ENCODE measurements at regions not wholly inside any gene's neighbourhood (a gene's known extent, or its start where the extent isn't known, plus 50 kb on each side); places are given as distances from the start of the nearest gene placed in this dataset.

DNA sequence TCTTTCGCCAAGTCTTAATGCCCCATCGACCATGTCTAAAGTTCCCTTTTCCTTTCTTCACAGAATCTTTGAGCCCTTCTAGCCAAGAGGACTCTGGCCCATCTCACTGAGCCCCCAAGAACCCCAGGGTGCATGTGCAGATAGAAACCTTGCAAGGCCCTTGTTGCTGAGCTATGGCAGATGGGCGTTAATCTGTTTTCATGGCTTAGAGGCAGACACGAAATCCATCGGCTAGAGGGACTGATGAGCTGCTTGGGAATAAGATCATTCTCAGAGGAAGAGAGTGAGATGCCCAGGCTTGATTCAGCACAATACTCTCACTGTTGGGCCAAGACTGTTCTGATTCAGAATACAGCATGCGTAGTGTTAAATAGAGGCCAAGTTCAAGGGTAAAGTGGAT lies 262.5 kb upstream of the C9orf72 start:
- no peak overlapping the region for H3K14ac ChIP-seq (replicated peaks; ENCODE audit: low read depth, low read length)
- no peaks in the 10 kb centered on the region for H3K9me1 ChIP-seq (ENCODE audit: insufficient read depth, low read length)
- H3K9ac ChIP-seq (ENCODE audit: low read depth, low read length): no peak overlapping the region
- ATAC-seq (ENCODE audit: low read depth) (no peak), DNase-seq (no peak)
- no peaks in the 10 kb centered on the region for H3K36me3 ChIP-seq (ENCODE audit: control insufficient read depth, insufficient read depth, low read length)
- no peaks in the 10 kb centered on the region for H3K79me1 ChIP-seq (ENCODE audit: low read depth in 1 of 2, low read length in 2 of 2)
- H2AFZ ChIP-seq (replicated peaks; ENCODE audit: low read length, poor library complexity): no peak overlapping the region
- 37% methylated on average over 3 of the region's 6 CpGs; no CpG with 5 or more reads in 1 of the 2 experiments for WGBS, 2 experiments (ENCODE audit: extremely low coverage in 2 of 2, insufficient read length in 1 of 2)
- no peak overlapping the region for H3K18ac ChIP-seq (ENCODE audit: low read depth, low read length)
- no peak overlapping the region for H3K4ac ChIP-seq (ENCODE audit: low read depth, low read length)
- no peak overlapping the region for H3K4me2 ChIP-seq (ENCODE audit: low read depth, low read length)
- no peak overlapping the region for H2AK9ac ChIP-seq (replicated peaks; ENCODE audit: low read depth, low read length, poor library complexity)
- dilution Hi-C loops (cut with HindIII; ENCODE audit: low sequenced_read_pairs, unreplicated experiment) (no loop called here), intact Hi-C loops (cut with micrococcal nuclease) (no loop called here), in situ Hi-C loops (cut with MboI; ENCODE audit: low sequenced_read_pairs) (no loop called here)
- BruUV-seq (replicated peaks): no TSS peak
- H4K8ac ChIP-seq (ENCODE audit: low read depth in 2 of 2, low read length in 2 of 2): no peak overlapping the region
- no peak overlapping the region for H2BK20ac ChIP-seq (ENCODE audit: low read depth, low read length)
- no peaks in the 10 kb centered on the region for H3K4me1 ChIP-seq (ENCODE audit: control insufficient read depth, insufficient read depth, low read length)
- no peak overlapping the region for H3K27ac ChIP-seq (ENCODE audit: insufficient read depth, low read length)
- no peak overlapping the region for H4K5ac ChIP-seq (ENCODE audit: low read depth, low read length)
- no peak overlapping the region for H2BK120ac ChIP-seq (ENCODE audit: low read depth, low read length)
- no peaks in the 10 kb centered on the region for H3K27me3 ChIP-seq (ENCODE audit: control insufficient read depth, insufficient read depth, low read length)
- TF ChIP-seq FOS (IDR thresholded peaks at IDR 0.05; ENCODE audit: low read depth, low read length) (no peak), SMC3 (IDR thresholded peaks at IDR 0.05; ENCODE audit: low read depth, low read length) (no peak), MAFK (IDR thresholded peaks at IDR 0.05; ENCODE audit: low read depth, low read length) (no peak), CEBPB (IDR thresholded peaks at IDR 0.05; ENCODE audit: low read depth, low read length) (no peak), NFE2L2 (IDR thresholded peaks at IDR 0.05; ENCODE audit: low read depth, low read length) (no peak), RCOR1 (IDR thresholded peaks at IDR 0.05; ENCODE audit: insufficient replicate concordance, low read length) (no peak), CHD1 (IDR thresholded peaks at IDR 0.05; ENCODE audit: low read depth, low read length) (no peak), MAZ (IDR thresholded peaks at IDR 0.05; ENCODE audit: borderline replicate concordance, low read depth, low read length) (no peak), RFX5 (IDR thresholded peaks at IDR 0.05; ENCODE audit: low read depth, low read length) (no peak), MXI1 (IDR thresholded peaks at IDR 0.05; ENCODE audit: borderline replicate concordance, low read depth, low read length) (no peak), POLR2A (IDR thresholded peaks at IDR 0.05; ENCODE audit: low read depth, low read length) (no peak), BHLHE40 (IDR thresholded peaks at IDR 0.05; ENCODE audit: low read depth, low read length) (no peak), RAD21 (IDR thresholded peaks at IDR 0.05; ENCODE audit: low read length) (no peak)
- TF ChIP-seq, protein P1, sequence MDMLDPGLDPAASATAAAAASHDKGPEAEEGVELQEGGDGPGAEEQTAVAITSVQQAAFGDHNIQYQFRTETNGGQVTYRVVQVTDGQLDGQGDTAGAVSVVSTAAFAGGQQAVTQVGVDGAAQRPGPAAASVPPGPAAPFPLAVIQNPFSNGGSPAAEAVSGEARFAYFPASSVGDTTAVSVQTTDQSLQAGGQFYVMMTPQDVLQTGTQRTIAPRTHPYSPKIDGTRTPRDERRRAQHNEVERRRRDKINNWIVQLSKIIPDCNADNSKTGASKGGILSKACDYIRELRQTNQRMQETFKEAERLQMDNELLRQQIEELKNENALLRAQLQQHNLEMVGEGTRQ (IDR thresholded peaks at IDR 0.05; ENCODE audit: low read depth, low read length): no peak
- TF ChIP-seq, protein P2, sequence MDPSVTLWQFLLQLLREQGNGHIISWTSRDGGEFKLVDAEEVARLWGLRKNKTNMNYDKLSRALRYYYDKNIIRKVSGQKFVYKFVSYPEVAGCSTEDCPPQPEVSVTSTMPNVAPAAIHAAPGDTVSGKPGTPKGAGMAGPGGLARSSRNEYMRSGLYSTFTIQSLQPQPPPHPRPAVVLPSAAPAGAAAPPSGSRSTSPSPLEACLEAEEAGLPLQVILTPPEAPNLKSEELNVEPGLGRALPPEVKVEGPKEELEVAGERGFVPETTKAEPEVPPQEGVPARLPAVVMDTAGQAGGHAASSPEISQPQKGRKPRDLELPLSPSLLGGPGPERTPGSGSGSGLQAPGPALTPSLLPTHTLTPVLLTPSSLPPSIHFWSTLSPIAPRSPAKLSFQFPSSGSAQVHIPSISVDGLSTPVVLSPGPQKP (IDR thresholded peaks at IDR 0.05; ENCODE audit: borderline replicate concordance, low read depth, low read length): no peak
- TF ChIP-seq, protein P3, sequence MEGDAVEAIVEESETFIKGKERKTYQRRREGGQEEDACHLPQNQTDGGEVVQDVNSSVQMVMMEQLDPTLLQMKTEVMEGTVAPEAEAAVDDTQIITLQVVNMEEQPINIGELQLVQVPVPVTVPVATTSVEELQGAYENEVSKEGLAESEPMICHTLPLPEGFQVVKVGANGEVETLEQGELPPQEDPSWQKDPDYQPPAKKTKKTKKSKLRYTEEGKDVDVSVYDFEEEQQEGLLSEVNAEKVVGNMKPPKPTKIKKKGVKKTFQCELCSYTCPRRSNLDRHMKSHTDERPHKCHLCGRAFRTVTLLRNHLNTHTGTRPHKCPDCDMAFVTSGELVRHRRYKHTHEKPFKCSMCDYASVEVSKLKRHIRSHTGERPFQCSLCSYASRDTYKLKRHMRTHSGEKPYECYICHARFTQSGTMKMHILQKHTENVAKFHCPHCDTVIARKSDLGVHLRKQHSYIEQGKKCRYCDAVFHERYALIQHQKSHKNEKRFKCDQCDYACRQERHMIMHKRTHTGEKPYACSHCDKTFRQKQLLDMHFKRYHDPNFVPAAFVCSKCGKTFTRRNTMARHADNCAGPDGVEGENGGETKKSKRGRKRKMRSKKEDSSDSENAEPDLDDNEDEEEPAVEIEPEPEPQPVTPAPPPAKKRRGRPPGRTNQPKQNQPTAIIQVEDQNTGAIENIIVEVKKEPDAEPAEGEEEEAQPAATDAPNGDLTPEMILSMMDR (conservative IDR thresholded peaks at IDR 0.05; ENCODE audit: low read depth, low read length): no peak
- H3K9me3 ChIP-seq (ENCODE audit: control insufficient read depth, insufficient read depth, low read length): no peaks in the 10 kb centered on the region
- POLR2A ChIA-PET (ENCODE audit: unreplicated experiment): no interaction called here
- H2BK5ac ChIP-seq (ENCODE audit: low read depth, low read length, poor library complexity, severe bottlenecking): no peak overlapping the region
- no peak overlapping the region for H2BK15ac ChIP-seq (ENCODE audit: low read depth, low read length)
- no peak overlapping the region for H2AK5ac ChIP-seq (ENCODE audit: low read depth, low read length)
- H4K20me1 ChIP-seq (ENCODE audit: insufficient read depth, low read length): no peaks in the 10 kb centered on the region
- CTCF ChIA-PET: no interaction called here
- no peak overlapping the region for H4K91ac ChIP-seq (ENCODE audit: insufficient read depth, low read depth, low read length)
- no peak overlapping the region for H3K23ac ChIP-seq (ENCODE audit: low read depth, low read length)
- no peak overlapping the region for H3K4me3 ChIP-seq (ENCODE audit: insufficient read depth, low read depth, low read length)
- no peak overlapping the region for H3K56ac ChIP-seq (ENCODE audit: extremely low read depth, insufficient read depth, low read length)
